HG03342 (cell line): ENCODE measurements at regions not wholly inside any gene's neighbourhood (a gene's known extent, or its start where the extent isn't known, plus 50 kb on each side); places are given as distances from the start of the nearest gene placed in this dataset.
"Not testable (repeated sequence)": the region's sequence is repeated elsewhere in the genome, so short reads cannot be mapped to it uniquely, and the experiment has no call there.

ENCODE experiments used
- ATAC-seq: cut with Tn5 transposase; IDR thresholded peaks from one replicate; pipeline ENCODE4 v1.9.1; 2021; ENCODE audit warnings: mild to moderate bottlenecking, moderate library complexity; ENCODE audit not compliant: unreplicated experiment

- ATAC-seq: no peak
These were observed 106.0 kb upstream of the KIF2A start for GRCh38 chr5:62199792-62200716.

- no peak for ATAC-seq
These were observed 99.7 kb upstream of the KIF2A start for GRCh38 chr5:62206150-62206829.

- ATAC-seq: no peak
These were observed 97.7 kb upstream of the KIF2A start for GRCh38 chr5:62208218-62208852.

- no peak for ATAC-seq
These were observed 94.6 kb upstream of the KIF2A start for GRCh38 chr5:62211405-62211804.

GRCh38 chr5:62212648-62213047, 93.4 kb upstream of the KIF2A start:
- no peak for ATAC-seq

GRCh38 chr5:62214701-62215100, 91.3 kb upstream of the KIF2A start:
- no peak for ATAC-seq

- ATAC-seq: not testable (repeated sequence)
These were observed 89.4 kb upstream of the KIF2A start for GRCh38 chr5:62216603-62217002.

GRCh38 chr5:62217095-62217494, 88.9 kb upstream of the KIF2A start:
- ATAC-seq: not testable (repeated sequence)

GRCh38 chr5:62218860-62219259, 87.1 kb upstream of the KIF2A start:
- ATAC-seq: not testable (repeated sequence)

GRCh38 chr5:62221881-62222280, 84.1 kb upstream of the KIF2A start:
- ATAC-seq: not testable (repeated sequence)

- not testable (repeated sequence) for ATAC-seq
These were observed 83.7 kb upstream of the KIF2A start for GRCh38 chr5:62222305-62222704.

- ATAC-seq: peak; percentile 92
These were observed 82.7 kb upstream of the KIF2A start for GRCh38 chr5:62223312-62223670.

GRCh38 chr5:62224987-62225601, 80.9 kb upstream of the KIF2A start:
- ATAC-seq: not testable (repeated sequence)

- ATAC-seq: not testable (repeated sequence)
These were observed 75.1 kb upstream of the KIF2A start for GRCh38 chr5:62230876-62231388.

- no peak for ATAC-seq
These were observed 74.4 kb upstream of the KIF2A start for GRCh38 chr5:62231576-62231975.

- not testable (repeated sequence) for ATAC-seq
These were observed 73.8 kb upstream of the KIF2A start for GRCh38 chr5:62232218-62232617.

GRCh38 chr5:62233083-62234046, 72.6 kb upstream of the KIF2A start:
- ATAC-seq: peak; percentile 62

- ATAC-seq: peak; percentile 50
These were observed 69.4 kb upstream of the KIF2A start for GRCh38 chr5:62236593-62236992.

- not testable (repeated sequence) for ATAC-seq
These were observed 68.1 kb upstream of the KIF2A start for GRCh38 chr5:62237944-62238343.

- not testable (repeated sequence) for ATAC-seq
These were observed 67.4 kb upstream of the KIF2A start for GRCh38 chr5:62238584-62238983.
